NCI-H1930 (cell line): ENCODE measurements at regions not wholly inside any gene's neighbourhood (a gene's known extent, or its start where the extent isn't known, plus 50 kb on each side); places are given as distances from the start of the nearest gene placed in this dataset.

Experiments used
- DNase-seq, 2 experiments: peaks; one replicate each; lab custom pipeline; 2025; lab: John Stamatoyannopoulos, UW

GRCh38 chr14:44297437-44297836 lies 209.6 kb downstream of the FSCB start:
- DNase-seq: no peak

DNA sequence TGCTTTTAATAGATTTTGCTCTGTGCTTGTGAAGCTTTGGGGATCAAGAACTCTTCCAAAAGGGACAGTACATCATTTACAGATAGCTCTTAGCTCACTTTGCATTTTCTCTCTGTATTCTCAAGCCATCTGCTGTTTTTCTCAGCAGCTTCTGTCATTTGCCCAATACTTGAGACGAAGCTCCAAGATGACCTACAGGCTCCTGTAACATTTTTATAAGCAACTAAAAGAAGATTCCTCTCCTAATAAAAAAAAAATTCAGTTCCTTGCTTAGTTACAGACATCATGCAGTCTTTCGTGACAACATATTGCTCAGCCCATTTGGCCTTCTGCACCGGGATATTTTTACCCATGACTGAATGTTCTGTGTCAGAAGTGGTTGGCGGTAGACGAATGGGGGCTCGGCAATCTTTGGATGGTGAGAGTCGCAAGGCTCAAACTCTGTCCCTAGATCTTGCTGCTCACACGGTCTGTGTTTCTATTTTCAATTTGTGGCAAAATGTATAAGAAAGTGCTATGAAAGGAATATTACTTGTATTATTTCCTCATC lies 215.6 kb downstream of the FSCB start:
- no peak for DNase-seq

GRCh38 chr14:44287858-44288257 lies 219.2 kb downstream of the FSCB start:
- no peak for DNase-seq

DNA sequence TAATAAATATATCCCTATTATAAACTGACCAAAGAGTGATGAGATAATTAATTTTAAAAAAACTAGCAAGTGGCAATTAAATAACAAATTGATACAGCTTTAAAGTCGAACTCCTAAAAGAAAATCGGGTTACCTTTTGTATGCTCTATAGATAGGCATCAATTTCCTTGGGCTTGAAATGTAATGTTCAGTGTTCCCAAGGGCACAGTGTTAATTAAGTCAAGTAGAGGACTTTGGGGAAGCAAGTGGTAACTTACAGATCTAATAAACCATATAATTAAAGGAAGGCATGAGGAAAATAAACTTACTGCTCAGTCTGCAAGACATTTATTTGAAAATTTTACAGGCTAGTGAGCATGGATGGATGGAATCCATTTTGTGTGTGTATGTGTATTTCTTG lies 220.9 kb downstream of the FSCB start:
- no peak for DNase-seq

- DNase-seq: no peak
Observed at GRCh38 chr14:44283836-44284235, 223.2 kb downstream of the FSCB start.

DNA sequence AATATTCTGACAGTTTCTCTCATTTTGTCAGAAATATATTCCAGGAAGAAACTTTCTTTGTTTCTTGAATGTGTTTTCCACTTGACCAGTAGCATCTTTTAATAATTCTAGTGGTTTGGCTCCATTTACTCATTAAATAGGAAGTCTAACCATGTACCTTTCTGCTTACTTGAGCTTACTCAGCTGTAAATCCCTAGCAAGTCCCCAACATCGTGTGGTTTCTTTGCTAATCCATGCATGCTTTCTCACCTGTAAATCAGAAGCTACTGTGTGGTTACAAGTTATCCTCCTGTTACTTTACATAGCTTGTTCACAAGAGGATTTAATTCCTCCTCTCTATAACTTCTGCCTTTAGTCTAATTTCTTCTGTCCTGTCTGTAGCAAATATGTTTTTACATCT lies 227.7 kb downstream of the FSCB start:
- DNase-seq: no peak

DNA sequence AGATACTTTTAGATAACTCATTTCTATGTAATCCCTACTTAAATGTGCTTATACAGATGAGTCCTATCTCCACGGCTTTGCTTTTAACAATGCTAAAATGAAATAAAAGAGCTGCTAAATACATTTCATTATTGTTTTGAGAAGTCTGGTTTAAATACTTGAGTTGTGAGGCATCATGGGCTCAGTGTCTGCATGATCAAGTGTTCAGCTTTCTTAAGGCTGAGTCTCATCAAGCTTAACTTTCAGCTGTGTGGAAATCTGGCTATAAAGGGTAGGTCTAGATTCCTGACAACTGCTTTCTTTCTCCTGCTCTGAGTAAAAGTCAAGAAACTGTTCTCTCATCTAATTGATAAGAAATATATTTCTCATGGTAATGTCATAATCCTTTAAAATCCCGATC lies 235.4 kb downstream of the FSCB start:
- DNase-seq: no peak

DNA sequence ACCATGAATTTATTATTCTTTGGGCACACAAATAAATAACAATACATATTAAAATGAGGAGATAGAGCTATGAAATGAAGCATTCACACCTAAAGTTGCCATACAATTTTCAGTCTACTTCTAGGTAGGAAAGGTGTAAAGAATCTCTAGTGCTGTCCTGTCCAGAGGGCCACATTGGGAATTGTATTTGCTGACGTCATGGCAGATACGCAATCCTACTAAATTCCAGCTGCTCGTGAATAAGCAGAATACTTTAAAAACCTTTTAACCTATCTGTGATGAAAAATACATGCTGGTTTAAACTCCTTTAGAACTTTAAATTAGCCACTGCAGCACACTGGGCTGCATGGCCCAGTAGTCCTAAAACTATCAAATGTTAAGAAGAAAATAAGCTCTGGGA lies 236.1 kb downstream of the FSCB start:
- no peak for DNase-seq

DNA sequence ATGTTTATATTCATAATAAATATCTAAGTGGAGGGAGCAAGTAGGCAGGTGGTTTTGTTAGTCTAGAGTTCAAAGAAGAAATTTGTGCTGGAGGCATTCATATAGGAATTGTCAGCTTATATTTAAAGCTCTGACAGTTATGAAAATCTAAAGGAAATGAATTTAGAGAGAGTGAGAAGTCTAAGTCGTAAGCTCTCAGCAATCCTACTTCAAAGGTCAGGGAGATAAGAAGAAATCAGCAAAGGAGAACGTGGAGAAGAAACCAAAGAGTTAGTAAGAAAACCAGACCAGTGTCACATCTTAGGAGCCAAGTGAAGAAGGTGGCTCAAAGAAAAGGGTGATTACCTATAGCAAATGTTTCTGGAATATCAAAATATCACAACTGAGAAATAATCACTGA lies 241.8 kb downstream of the FSCB start:
- DNase-seq: no peak

GRCh38 chr14:44215660-44216059 lies 291.4 kb downstream of the FSCB start:
- DNase-seq: no peak

DNA sequence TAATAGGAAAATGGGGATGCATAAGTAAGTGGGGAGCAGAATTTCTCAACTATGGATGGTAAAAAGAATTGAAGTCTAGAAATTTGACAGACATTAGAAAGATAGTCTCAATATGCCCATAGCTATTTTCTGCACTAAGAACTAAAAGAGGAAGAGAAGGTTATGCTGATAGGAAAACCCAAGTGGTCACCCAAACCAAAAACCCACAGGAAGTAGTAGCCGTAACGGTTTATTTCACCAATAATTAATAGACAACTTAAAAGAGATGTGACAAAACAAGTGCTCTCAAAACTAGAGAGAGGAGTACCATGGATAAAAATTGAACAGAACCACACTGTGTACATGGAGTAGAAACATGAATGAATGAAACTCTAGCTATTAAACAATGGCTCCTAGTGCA lies 295.4 kb downstream of the FSCB start:
- no peak for DNase-seq

DNA sequence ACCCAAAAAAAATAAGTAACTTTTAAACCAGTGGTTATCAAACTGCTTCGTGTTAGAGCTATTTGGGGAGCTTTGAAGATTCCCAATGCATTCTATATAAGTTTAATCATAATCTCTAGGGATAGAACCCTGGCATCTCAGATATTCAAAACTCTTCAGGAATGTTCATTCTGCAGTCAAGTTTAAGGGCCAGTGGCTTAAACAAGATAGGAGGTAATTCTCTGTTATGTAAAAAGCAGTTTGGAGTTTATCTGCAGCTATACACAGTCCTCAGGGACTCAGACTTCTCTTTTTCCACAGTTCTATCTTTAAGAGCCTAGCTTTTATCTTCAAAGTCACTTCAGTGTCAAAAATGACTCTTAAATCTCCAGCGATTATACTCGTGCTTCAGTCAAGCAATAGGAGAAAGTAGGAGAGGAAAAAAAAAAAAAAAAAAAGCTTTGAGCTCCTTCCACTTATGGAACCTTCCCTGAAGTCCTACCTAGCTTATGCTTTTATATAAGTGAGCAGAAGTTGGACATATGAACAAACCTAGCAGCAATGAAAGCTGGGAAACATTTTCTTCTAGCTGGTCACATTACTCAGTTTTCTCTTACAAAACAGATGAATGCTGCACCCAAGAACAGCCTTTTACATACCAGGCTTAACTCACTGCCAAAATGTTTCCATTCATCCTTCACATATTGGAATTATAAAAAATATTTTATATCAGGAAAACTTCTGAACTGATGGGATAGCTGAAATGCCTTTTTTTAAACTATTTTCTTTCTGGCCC lies 302.8 kb downstream of the FSCB start:
- no peak for DNase-seq

DNA sequence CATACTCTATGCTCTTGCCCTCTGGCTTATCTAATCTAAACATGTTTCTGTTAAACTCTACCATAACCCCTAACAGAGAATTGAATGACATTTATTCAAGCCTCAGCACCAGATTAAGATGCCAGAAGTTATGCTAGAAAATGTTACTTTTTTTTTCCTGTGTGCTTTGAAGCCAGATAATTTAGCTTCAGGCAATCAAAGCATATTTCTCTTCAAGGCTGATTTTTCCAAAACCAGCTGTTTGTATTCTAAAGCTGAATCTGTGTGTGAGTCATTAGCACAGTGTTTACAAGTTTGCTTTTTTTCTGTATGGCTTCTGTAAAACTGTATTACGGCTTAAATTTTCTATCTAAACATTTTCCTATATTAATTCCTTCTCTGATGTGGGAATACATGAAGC lies 326.1 kb downstream of the FSCB start:
- no peak for DNase-seq

DNA sequence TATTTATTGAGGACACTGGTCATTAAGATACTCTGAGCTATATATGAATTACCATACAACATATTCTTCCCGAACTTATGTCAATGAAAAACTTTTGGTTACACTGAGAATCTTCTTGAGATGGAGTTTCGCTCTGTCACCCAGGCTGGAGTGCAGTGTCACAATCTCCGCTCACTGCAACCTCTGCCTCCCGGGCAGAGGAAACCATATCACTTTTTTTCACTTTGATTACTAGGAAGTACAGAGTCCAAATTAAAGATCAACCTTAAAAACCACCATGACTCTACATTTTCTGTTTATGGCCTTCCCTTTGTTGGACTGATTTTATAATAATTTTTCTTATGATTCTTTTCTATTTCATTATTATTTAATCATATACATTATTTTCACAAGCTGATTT lies 336.5 kb downstream of the FSCB start:
- no peak for DNase-seq

- no peak for DNase-seq
Observed at GRCh38 chr14:44170101-44170500, 337.0 kb downstream of the FSCB start.

- DNase-seq: no peak
Observed at GRCh38 chr14:44168566-44168965, 338.5 kb downstream of the FSCB start.

- DNase-seq: no peak
Observed at GRCh38 chr14:44166611-44167010, 340.5 kb downstream of the FSCB start.

- DNase-seq: no peak
Observed at GRCh38 chr14:44165936-44166335, 341.1 kb downstream of the FSCB start.

DNA sequence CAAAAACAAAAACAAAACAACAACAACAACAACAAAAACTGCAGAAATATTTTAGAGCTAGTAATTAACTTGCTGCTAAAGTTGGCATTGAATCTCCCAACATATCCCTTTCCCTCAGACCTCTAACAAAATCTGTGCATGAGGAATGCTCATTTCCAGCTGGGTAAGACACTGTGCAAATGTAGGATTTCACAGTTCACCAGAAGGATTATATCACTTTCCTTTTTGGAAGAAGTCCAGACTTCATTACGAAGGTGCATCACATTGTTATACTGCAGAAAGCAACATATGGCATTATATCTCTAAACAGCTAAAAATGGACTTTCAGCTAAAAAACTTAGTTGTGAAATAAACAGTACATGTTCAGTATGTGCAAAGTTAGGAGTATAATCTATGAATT lies 341.8 kb downstream of the FSCB start:
- no peak for DNase-seq

DNA sequence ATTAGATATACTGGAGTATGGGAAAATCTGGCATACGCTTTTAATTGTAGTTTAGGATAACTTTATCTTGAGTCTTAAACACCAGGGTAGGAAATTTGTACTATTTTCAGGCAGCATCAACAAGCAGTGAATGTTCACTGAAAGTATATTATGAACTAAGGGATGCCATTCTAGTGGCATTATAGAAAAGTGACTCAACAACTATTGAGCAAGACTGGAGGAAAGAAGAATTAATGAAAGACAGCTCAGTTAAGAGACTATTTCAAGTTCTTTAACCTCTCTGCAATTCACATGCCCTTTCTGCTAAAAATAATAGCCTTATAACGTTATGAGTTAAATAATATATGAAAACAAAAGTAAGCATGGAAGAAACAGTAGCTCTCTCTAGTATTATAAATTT lies 343.1 kb downstream of the FSCB start:
- no peak for DNase-seq

DNA sequence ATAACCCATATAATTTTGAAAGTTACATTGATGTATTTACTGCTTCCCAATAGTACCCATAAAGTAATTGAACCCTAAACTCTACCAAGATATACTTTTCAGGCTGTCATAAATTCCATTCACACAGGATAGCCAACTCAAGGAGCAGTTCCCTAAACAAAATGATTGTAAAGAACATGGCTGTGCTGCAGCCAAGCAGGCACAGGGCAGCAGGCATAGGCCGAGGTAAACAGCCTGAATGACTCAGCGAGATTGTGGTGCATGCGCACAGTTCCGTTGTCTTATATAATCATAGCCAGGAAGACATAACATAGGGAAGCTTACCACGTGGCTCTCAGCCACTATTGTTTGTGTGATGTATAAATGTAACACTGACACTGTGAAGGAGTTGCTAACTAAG lies 344.9 kb downstream of the FSCB start:
- no peak for DNase-seq

- no peak for DNase-seq
Observed at GRCh38 chr14:44154874-44155273, 352.2 kb downstream of the FSCB start.

DNA sequence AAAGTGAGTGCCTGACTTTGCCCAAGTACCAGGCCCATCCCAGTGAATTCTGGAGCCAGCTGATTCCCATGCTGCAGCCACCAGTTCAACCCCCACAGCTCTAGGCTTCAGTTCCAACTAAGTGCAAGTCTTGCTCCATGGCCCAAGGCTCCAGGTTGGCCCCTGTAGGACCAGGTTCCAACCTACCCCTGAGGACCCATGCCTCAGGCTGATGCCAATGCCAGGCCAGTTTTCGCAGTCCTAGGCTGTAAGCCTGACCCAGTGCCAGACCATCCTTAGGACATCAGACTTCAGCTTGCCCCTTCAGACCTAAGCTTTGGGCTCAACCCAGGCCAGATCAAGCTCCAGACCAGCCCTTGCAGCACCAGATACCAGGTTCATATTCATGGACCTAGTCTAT lies 352.6 kb downstream of the FSCB start:
- no peak for DNase-seq

DNA sequence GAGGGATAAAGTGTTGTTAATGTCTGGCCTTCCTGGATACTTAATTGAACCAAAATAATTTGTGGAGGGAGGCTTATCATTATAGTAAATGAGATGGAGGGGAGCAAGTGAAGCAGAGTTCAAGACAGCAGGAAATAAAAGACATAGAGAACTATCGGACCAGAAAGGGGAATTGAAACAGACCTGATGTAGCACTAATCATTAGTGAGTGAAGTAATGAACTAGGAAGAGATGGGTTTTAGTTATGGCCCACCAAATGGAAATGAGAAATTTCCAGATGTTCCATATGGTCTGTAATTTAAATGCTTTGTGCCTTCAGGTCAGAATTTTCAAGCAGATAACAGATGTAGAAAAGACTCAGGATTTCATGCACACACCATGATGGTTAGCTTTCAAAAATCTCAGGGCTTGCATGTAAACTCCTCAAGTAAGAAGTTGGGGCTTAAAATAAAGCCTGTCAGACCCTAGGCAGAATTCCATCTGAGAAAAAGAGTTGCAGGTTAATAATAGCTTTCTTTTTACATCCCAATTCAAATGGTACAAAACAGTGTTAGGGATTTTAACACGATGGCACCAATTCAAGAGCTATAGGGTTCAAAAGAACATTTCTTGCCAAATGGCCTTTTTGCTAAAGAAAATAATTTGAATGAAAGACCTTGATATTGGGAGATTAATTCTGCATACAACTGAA lies 355.8 kb downstream of the FSCB start:
- no peak for DNase-seq
